Neural cell (in vitro differentiated cells): ENCODE measurements at regions not wholly inside any gene's neighbourhood (a gene's known extent, or its start where the extent isn't known, plus 50 kb on each side); places are given as distances from the start of the nearest gene placed in this dataset.

Source experiments
- H2AFZ ChIP-seq: fragments of 200-600, 300-800 bp; sonication (generic), shearing (Covaris generic); 2 replicates; pipeline ENCODE4 v1.6.0; 2014; ENCODE audit warnings: low read depth, mild to moderate bottlenecking, antibody characterized with exemption, low read length, moderate library complexity
- H3F3A ChIP-seq: fragments of 200-600 bp; shearing (Covaris generic); 2 replicates; pipeline ENCODE4 v1.6.1; 2016; ENCODE audit warnings: mild to moderate bottlenecking, moderate library complexity, mixed read lengths, antibody characterized with exemption, low read length; ENCODE audit not compliant: insufficient read depth, poor library complexity, severe bottlenecking
- H3K27ac ChIP-seq: fragments of 200-600, 300-800 bp; sonication (generic), shearing (Covaris generic); 2 replicates; pipeline ENCODE4 v1.5.1; 2014; ENCODE audit warnings: mild to moderate bottlenecking, low read length, moderate library complexity
- H3K27me3 ChIP-seq: fragments of 300-800, 200-600 bp; sonication (generic), shearing (Covaris generic); 2 replicates; pipeline ENCODE4 v1.6.0; 2014; ENCODE audit warnings: mild to moderate bottlenecking, low read depth, low read length, moderate library complexity; ENCODE audit not compliant: insufficient read depth
- H3K36me3 ChIP-seq: fragments of 300-800, 200-600 bp; sonication (generic), shearing (Covaris generic); 2 replicates; pipeline ENCODE4 v1.5.1; 2014; ENCODE audit warnings: mild to moderate bottlenecking, antibody characterized with exemption, low read length, moderate library complexity; ENCODE audit not compliant: insufficient read depth
- H3K4me2 ChIP-seq: fragments of 300-800, 200-600 bp; sonication (generic), shearing (Covaris generic); 2 replicates; pipeline ENCODE4 v1.6.0; 2014; ENCODE audit warnings: mild to moderate bottlenecking, low read length
- H3K4me3 ChIP-seq: fragments of 300-800, 200-600 bp; sonication (generic), shearing (Covaris generic); 2 replicates; pipeline ENCODE4 v1.5.1; 2014; ENCODE audit warnings: mild to moderate bottlenecking, low read length, moderate library complexity
- H3K79me2 ChIP-seq: fragments of 200-600 bp; shearing (Covaris generic); replicated peaks from 2 replicates; pipeline ENCODE4 v1.6.0; 2014; ENCODE audit warnings: mild to moderate bottlenecking, low read length, moderate library complexity; ENCODE audit not compliant: insufficient read depth
- H3K9ac ChIP-seq: fragments of 300-800, 200-600 bp; sonication (generic), shearing (Covaris generic); 2 replicates; pipeline ENCODE4 v1.6.1; 2016; ENCODE audit warnings: mild to moderate bottlenecking, low read length, mixed read lengths
- H3K9me2 ChIP-seq: fragments of 200-600 bp; shearing (Covaris generic); 2 replicates; pipeline ENCODE4 v1.6.1; 2016; ENCODE audit warnings: mild to moderate bottlenecking, low read length, mixed read lengths; ENCODE audit not compliant: insufficient read depth
- H3K9me3 ChIP-seq: fragments of 200-600, 300-800 bp; sonication (generic), shearing (Covaris generic); 2 replicates; pipeline ENCODE4 v1.6.1; 2016; ENCODE audit warnings: mild to moderate bottlenecking, mixed run types, low read length, moderate library complexity, mixed read lengths
- H4K20me1 ChIP-seq: fragments of 200-600 bp; shearing (Covaris generic); 2 replicates; pipeline ENCODE4 v1.6.1; 2016; ENCODE audit warnings: mild to moderate bottlenecking, mixed run types; ENCODE audit not compliant: insufficient read depth
- EP300 ChIP-seq: fragments of 450-650 bp; conservative IDR thresholded peaks from 2 replicates; pipeline ENCODE4 v1.6.1; 2014; ENCODE audit warnings: antibody characterized with exemption, mild to moderate bottlenecking, moderate library complexity; ENCODE audit not compliant: poor library complexity, severe bottlenecking
- EZH2 ChIP-seq: fragments of 200-600, 300-800 bp; shearing (Covaris generic), sonication (generic); IDR thresholded peaks from 2 replicates; pipeline ENCODE4 v1.6.1; 2014; ENCODE audit warnings: antibody characterized with exemption, low read length, borderline replicate concordance, mild to moderate bottlenecking; ENCODE audit not compliant: insufficient read depth, poor library complexity, severe bottlenecking
- MXI1 ChIP-seq: fragments of 450-650 bp; conservative IDR thresholded peaks from 2 replicates; pipeline ENCODE4 v1.6.1; 2014; ENCODE audit warnings: antibody characterized with exemption, mild to moderate bottlenecking; ENCODE audit not compliant: poor library complexity, severe bottlenecking
- POLR2AphosphoS5 ChIP-seq: IDR thresholded peaks from 2 replicates; pipeline ENCODE4 v1.6.1; 2012
- RAD21 ChIP-seq: fragments of 450-650 bp; conservative IDR thresholded peaks from 2 replicates; pipeline ENCODE4 v1.6.1; 2014; ENCODE audit warnings: antibody characterized with exemption, mild to moderate bottlenecking, moderate library complexity
- REST ChIP-seq: IDR thresholded peaks from 2 replicates; pipeline ENCODE4 v1.6.1; 2012; ENCODE audit warnings: borderline replicate concordance
- SMC3 ChIP-seq: fragments of 450-650 bp; conservative IDR thresholded peaks from 2 replicates; pipeline ENCODE4 v1.6.1; 2014; ENCODE audit warnings: antibody characterized with exemption, mild to moderate bottlenecking, moderate library complexity; ENCODE audit not compliant: poor library complexity
- TAF1 ChIP-seq: IDR thresholded peaks from 2 replicates; pipeline ENCODE4 v1.6.1; 2012; ENCODE audit warnings: low read depth
- TF ChIP-seq, protein P1 (sequence below): fragments of 450-650 bp; IDR thresholded peaks from 2 replicates; pipeline ENCODE4 v1.5.1; 2014; ENCODE audit warnings: antibody characterized with exemption, mild to moderate bottlenecking, moderate library complexity; ENCODE audit not compliant: poor library complexity, severe bottlenecking

DNA sequence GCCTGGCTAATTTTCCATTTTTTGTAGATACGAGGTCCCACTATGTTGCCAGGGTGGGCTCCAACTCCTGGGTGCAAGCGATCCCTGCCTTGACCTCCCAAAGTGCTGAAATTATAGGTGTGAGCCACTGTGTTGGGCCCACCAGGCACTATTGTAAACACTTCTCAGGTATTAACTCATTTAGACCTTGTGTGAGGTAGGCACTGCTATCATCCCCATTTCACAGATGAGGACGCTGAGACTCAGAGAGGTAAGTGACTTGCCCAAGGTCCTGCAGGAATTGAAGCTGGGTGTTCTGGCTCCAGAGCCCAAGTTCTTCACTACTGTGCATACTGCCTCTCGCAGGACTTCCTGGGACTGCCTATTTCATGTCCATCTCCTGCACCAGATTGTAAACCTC, 67.1 kb upstream of the SYPL1 start:
- Histone ChIP-seq H2AFZ (no peak overlapping the region), H3K27me3 (no peaks in the 10 kb centered on the region), H3K4me3 (no peak overlapping the region), H3K9me3 (no peaks in the 10 kb centered on the region), H3K27ac (no peak overlapping the region), H3K9ac (no peak overlapping the region), H3K9me2 (no peaks in the 10 kb centered on the region), H3K4me2 (no peak overlapping the region), H3K36me3 (no peaks in the 10 kb centered on the region), H3F3A (no peaks in the 10 kb centered on the region), H4K20me1 (no peaks in the 10 kb centered on the region), H3K79me2 (no peaks in the 10 kb centered on the region)
- no peak for TF ChIP-seq MXI1
- TF ChIP-seq RAD21: no peak
- no peak for TF ChIP-seq POLR2AphosphoS5
- TF ChIP-seq REST: no peak
- no peak for TF ChIP-seq SMC3
- no peak for TF ChIP-seq TAF1
- no peak for TF ChIP-seq EZH2
- no peak for TF ChIP-seq EP300
- TF ChIP-seq, protein P1, sequence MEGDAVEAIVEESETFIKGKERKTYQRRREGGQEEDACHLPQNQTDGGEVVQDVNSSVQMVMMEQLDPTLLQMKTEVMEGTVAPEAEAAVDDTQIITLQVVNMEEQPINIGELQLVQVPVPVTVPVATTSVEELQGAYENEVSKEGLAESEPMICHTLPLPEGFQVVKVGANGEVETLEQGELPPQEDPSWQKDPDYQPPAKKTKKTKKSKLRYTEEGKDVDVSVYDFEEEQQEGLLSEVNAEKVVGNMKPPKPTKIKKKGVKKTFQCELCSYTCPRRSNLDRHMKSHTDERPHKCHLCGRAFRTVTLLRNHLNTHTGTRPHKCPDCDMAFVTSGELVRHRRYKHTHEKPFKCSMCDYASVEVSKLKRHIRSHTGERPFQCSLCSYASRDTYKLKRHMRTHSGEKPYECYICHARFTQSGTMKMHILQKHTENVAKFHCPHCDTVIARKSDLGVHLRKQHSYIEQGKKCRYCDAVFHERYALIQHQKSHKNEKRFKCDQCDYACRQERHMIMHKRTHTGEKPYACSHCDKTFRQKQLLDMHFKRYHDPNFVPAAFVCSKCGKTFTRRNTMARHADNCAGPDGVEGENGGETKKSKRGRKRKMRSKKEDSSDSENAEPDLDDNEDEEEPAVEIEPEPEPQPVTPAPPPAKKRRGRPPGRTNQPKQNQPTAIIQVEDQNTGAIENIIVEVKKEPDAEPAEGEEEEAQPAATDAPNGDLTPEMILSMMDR: no peak

GRCh38 chr7:106178593-106179134, 66.6 kb upstream of the SYPL1 start:
- Histone ChIP-seq H3K9ac (no peak overlapping the region), H3K79me2 (no peaks in the 10 kb centered on the region), H2AFZ (no peak overlapping the region)

More at GRCh38 chr7:106178593-106179134, 66.6 kb upstream of the SYPL1 start:
- H3K4me3 ChIP-seq: no peak overlapping the region
- no peaks in the 10 kb centered on the region for H3K9me3 ChIP-seq
- no peaks in the 10 kb centered on the region for H3K27me3 ChIP-seq
- TF ChIP-seq POLR2AphosphoS5 (no peak), EZH2 (no peak), EP300 (no peak), SMC3 (no peak), MXI1 (no peak), RAD21 (no peak), TAF1 (no peak), REST (no peak)
- TF ChIP-seq, protein P1: no peak
- no peaks in the 10 kb centered on the region for H3F3A ChIP-seq
- no peaks in the 10 kb centered on the region for H3K36me3 ChIP-seq
- no peak overlapping the region for H3K4me2 ChIP-seq
- H4K20me1 ChIP-seq: no peaks in the 10 kb centered on the region
- no peak overlapping the region for H3K27ac ChIP-seq
- H3K9me2 ChIP-seq: no peaks in the 10 kb centered on the region
